HG02571 (cell line): ENCODE measurements at regions not wholly inside any gene's neighbourhood (a gene's known extent, or its start where the extent isn't known, plus 50 kb on each side); places are given as distances from the start of the nearest gene placed in this dataset.
"Not testable (repeated sequence)": the region's sequence is repeated elsewhere in the genome, so short reads cannot be mapped to it uniquely, and the experiment has no call there.

Experiments used
- ATAC-seq: cut with Tn5 transposase; IDR thresholded peaks from one replicate; pipeline ENCODE4 v1.9.1; 2021; ENCODE audit warnings: mild to moderate bottlenecking, moderate library complexity; ENCODE audit not compliant: unreplicated experiment

- not testable (repeated sequence) for ATAC-seq
Observed at GRCh38 chr3:177871267-177871666, 665.0 kb upstream of the KCNMB2 start.

DNA sequence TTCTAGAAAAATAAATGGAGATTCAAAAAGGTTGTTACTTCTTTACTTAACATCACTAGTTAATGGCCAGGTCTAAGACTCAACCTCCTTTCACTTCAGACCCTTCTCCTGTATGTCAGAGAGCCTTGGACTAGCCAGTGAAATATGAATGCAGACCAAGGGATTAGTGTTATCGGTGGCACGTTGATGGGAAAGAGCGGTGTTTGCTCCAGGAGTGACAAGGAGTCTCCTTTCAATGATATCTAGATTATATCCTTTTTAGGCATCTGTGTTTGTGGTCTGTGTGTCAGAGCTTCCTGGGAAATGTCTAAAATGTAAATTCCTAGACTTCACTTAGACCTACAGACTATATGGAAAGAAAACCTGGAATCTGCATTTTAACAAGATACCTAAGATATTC lies 658.0 kb upstream of the KCNMB2 start:
- ATAC-seq = no peak

- no peak for ATAC-seq
Observed at GRCh38 chr3:177878957-177879356, 657.3 kb upstream of the KCNMB2 start.

DNA sequence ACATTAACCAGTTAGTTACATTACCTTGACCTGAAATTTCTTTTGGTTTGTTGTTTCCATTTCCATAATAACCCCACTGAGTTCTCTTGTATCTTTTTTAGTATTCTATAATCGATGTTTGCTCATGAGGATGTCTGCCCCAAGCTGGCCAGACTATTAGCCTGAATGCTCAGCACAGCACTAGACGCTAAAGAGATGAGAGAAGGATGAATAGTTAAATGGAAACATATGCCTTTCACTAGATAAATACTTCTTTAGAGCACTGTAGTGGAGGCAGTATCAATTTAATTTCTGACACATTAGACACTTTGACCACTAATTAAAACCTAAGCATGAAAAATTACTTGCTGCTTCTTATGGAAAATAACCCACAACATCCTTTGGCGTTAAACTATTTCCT lies 654.9 kb upstream of the KCNMB2 start:
- ATAC-seq = no peak

- ATAC-seq = no peak
Observed at GRCh38 chr3:177882124-177882648, 654.0 kb upstream of the KCNMB2 start.

DNA sequence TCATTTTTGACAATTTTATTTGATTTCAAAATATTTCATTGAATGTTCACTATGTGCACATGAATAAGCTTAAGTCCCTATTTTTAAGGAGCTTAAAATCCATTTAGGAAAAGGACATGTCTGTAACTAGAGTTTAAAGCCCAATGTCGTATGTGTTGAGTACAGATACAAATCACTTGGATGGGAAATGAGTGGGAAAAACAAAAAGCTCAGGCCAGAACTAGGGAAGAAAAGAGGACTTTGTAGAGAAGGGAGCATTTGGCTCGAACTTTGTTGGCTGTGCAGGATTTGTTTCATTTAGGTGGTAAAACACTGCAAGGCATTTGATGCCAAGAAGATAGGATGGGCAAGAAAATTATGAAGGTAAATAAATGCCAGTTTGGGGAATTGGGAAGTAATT lies 653.1 kb upstream of the KCNMB2 start:
- no peak for ATAC-seq

DNA sequence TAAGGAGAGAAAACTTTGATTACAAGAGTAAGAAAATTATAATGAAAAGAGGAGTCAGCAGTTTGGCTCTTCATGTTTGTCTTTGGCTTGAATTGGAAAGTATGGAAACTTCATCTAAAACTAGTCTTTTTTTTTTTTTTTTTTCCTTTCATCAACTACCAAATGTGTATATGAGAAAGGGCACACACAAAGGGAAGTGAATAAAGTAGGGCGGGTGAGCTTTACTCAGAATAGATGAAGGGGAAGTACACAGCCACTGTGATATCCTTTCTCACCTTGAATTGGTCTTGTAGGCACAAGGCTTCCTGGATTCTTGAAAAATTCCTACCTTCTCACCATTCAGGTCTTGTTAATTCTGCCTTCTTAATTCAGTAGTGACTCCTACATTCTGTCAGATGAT lies 652.3 kb upstream of the KCNMB2 start:
- ATAC-seq = no peak

DNA sequence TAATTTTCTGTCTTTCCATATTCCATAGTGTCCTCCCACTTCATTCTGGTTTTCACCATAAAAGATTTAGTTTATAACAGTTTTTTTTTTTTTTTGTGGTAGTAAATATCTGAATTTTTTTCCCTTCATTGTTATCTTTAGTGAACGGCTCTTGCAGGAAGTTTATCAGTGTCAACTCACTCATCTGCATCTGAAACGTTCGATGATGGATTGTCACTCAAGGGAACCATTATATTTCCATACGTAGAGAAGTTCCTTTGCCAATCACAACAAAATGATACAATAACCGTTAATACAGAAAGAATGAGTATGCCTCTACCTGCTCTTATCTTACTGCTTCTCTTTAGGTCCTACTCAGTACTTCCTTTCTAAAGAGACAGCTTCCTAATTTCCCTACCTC lies 651.2 kb upstream of the KCNMB2 start:
- no peak for ATAC-seq

DNA sequence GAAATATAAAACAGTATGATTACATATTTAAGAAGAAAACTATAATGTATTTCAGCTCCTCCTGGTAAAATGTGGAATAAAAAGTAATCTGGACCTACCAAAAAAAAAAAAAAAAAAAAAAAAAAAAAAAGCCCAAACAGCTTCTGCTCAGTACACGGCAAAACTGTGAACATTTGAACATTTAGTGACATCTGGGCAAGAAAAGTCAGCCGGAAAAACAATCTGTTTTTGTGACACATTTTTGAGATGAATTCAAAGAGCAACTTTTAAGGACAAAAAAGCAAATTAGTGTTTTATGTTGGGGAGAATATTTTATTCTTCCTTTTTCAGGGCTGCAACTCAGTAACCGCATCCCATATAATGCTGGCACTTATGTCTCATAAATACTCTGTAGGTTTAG lies 649.7 kb upstream of the KCNMB2 start:
- no peak for ATAC-seq

DNA sequence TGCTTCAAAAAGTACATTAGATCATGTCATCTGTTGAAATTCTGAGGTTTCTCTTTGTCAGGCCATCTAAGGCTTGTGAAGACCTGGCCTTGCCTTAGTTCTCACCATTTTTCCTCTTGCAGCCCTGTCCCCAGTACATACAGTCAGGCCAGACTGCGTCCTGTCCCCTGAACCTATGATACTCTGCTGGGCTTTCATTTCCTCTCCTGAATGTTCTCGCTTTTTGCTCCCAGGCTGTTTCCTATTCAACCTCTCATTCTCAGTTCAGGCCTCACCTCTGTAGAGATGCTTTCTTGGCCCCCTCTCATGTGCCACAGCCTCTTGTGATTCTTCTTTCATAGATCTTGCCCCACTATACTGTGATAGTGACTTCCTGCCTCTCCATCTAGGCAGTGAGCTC lies 648.8 kb upstream of the KCNMB2 start:
- ATAC-seq = no peak

DNA sequence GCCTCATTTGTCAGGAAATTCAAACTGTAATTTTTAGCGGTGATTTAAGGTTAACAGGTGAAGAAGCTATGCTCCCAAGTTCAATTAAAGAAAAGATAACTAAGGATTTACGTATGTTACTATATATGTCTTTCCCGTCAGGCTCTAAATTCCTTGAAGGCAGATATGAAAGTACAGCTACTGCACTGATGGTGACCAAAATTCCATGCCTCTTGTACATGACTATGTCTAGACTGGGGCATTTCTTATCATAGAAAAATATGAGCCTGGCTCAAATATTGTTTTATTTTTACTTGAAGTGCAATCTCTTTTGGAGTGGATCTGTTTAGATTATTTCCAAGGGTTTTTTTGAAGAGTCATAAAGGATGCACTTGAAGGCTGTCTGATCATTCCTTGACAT lies 647.1 kb upstream of the KCNMB2 start:
- no peak for ATAC-seq

- no peak for ATAC-seq
Observed at GRCh38 chr3:177889652-177890358, 646.4 kb upstream of the KCNMB2 start.

GRCh38 chr3:177890359-177890683 lies 645.9 kb upstream of the KCNMB2 start:
- no peak for ATAC-seq

GRCh38 chr3:177891569-177891968 lies 644.7 kb upstream of the KCNMB2 start:
- ATAC-seq = not testable (repeated sequence)

DNA sequence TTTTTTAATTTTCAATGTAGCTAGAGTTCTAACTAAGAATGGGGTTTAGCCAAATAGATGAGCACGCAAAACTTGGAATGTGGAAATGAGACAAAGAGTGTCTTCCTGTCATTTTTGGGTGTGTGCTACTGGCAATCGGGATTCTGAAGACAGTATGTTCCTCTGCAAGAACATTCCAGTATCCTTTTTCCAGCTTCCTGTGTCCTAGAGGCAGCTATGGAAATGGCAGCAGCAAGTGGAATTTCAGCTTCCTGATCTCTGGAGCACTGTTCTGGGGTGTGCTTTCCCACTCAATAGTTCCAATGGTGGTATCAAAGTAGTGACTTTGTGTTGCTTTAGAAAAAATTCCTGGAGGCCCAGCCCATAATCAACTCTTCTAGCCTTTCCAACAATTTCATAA lies 642.9 kb upstream of the KCNMB2 start:
- no peak for ATAC-seq

DNA sequence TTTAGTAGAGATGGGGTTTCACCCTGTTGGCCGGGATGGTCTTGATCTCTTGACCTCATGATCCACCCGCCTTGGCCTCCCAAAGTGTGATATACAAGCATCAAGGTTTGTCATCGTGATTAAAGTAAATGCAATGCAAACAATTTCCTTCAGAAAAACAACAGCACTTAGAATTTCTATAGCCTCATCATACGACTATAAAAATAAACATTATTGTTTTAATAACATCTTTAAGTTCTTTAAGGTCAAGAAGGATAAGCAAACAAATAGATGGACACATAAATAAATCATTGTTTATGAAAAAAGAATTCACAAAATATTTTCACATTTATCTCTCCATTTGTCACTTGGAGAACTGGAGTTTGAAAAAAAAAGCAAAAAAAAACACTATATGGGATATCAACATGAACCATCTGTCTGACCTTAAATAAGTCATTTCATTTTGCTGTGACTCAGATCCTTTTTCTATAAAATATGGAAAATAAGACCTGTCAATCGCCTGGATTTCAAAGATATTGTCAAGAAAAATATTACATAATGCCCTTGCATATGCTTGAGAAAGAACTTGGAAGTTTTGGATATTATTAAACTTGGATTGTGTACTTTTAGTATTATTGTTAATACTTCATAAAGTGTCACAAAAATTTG lies 642.0 kb upstream of the KCNMB2 start:
- ATAC-seq = no peak

- no peak for ATAC-seq
Observed at GRCh38 chr3:177898185-177898584, 638.1 kb upstream of the KCNMB2 start.

DNA sequence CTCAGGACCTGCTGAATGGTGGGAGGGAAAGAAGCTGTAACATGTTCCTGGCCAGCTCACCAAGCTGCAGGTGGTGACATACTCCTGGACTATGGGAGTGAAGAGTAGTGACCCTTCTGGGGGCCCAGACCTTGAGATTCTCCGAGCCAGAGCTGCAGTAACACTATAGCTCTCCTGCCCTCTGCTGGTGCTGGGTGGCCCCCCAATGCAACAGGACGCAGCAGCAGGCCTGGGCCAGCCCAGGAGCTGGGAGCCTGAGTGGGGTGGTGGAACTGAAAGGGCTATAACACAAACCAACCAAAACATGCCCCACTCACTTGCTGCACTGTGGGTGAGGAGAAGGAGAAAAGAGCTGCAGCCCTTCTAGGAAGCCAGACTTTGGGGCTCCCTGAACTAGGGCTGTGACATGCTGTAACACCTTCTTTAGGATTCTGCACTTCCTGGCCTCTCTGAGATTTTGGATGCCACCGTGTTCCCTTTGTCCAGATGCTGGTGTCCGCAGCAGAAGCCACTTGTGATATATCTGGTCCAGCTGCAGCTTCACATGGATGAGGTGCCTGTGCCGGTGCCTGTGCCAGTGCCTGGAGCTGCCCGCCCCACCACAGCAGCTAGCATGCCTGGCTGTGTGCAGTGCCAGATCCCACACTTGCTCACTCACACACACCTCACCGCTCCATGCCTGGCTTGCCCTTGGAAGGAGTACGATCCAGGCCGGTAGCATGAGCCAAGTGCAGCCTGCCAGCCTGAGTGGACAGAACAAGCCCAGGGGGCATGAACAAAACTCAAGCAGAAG lies 636.8 kb upstream of the KCNMB2 start:
- no peak for ATAC-seq

- no peak for ATAC-seq
Observed at GRCh38 chr3:177902876-177903275, 633.4 kb upstream of the KCNMB2 start.

- no peak for ATAC-seq
Observed at GRCh38 chr3:177904621-177905020, 631.6 kb upstream of the KCNMB2 start.

- no peak for ATAC-seq
Observed at GRCh38 chr3:177905173-177906125, 630.8 kb upstream of the KCNMB2 start.
